ENCODE measurements at regions not wholly inside any gene's neighbourhood (a gene's known extent, or its start where the extent isn't known, plus 50 kb on each side); places are given as distances from the start of the nearest gene placed in this dataset.

DNA sequence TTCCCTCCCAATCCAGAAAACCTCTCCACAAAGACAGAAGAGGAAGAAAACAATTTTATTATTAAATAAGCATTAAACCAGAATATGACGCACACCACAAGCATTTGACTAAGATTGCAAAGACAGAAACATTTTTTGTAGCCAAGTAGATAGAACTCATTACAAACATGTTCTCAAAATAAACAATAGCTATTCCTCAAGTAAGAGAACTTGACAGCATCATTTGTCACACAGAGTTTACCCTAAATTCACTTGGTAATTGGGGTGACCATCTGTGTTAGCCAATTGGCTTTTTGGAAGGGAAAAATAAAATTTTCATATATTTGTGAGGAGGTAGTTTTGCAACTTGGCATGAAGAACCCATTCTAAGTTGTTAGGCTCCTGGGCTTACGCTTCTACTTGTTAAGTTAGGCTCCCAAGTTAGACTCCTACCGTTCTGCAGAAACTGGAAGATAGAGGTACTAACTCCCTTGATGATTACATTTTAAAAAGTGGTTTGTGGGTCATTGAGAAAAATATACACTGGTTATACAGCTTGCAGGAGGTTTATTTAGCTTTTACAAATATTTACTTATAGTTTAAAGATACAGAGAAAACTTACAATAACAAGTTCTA is 618.6 kb upstream of the CNTNAP2 start:
- no peak for TF ChIP-seq SP1 (IDR thresholded peaks at IDR 0.05)
- TF ChIP-seq FOXM1 (IDR thresholded peaks at IDR 0.05; ENCODE audit: borderline replicate concordance): no peak
- TF ChIP-seq ZNF384 (IDR thresholded peaks at IDR 0.05): no peak
- TF ChIP-seq SUZ12 (IDR thresholded peaks at IDR 0.05): no peak
- TF ChIP-seq FOXK2 (IDR thresholded peaks at IDR 0.05): no peak
- no peak for TF ChIP-seq ARNT (IDR thresholded peaks at IDR 0.05)
- TF ChIP-seq, protein P1, sequence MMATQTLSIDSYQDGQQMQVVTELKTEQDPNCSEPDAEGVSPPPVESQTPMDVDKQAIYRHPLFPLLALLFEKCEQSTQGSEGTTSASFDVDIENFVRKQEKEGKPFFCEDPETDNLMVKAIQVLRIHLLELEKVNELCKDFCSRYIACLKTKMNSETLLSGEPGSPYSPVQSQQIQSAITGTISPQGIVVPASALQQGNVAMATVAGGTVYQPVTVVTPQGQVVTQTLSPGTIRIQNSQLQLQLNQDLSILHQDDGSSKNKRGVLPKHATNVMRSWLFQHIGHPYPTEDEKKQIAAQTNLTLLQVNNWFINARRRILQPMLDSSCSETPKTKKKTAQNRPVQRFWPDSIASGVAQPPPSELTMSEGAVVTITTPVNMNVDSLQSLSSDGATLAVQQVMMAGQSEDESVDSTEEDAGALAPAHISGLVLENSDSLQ (IDR thresholded peaks at IDR 0.05): no peak
- TF ChIP-seq ELF4 (IDR thresholded peaks at IDR 0.05): no peak
- TF ChIP-seq NFRKB (IDR thresholded peaks at IDR 0.05): no peak
